ENCODE measurements at regions not wholly inside any gene's neighbourhood (a gene's known extent, or its start where the extent isn't known, plus 50 kb on each side); places are given as distances from the start of the nearest gene placed in this dataset.

GRCh38 chr2:149661844-149662243 lies 74.3 kb upstream of the MMADHC start:
- DNase-seq (ENCODE audit: low spot score in 2 of 2) = no peak
- no peak for TF ChIP-seq CTCF (IDR thresholded peaks at IDR 0.05)
- no peak for TF ChIP-seq POLR2A (IDR thresholded peaks at IDR 0.05)
- intact Hi-C loops (cut with DNase I; ENCODE audit: low total_unique reads) = no loop called here
- WGBS, 2 donors = 24 to 45% methylated on average over 1 of the region's 1 CpG
- H3K4me3 ChIP-seq (ENCODE audit: low read depth, poor library complexity, severe bottlenecking) = no peak overlapping the region

- H3K4me3 ChIP-seq (ENCODE audit: low read depth, poor library complexity, severe bottlenecking) = no peak overlapping the region
- no peak for TF ChIP-seq POLR2A (IDR thresholded peaks at IDR 0.05)
- no peak for TF ChIP-seq CTCF (IDR thresholded peaks at IDR 0.05)
- intact Hi-C loops (cut with DNase I; ENCODE audit: low total_unique reads) = no loop called here
- no peak for DNase-seq (ENCODE audit: low spot score in 2 of 2)
Observed at GRCh38 chr2:149658553-149658952, 71.0 kb upstream of the MMADHC start.

GRCh38 chr2:149657401-149658040 lies 69.9 kb upstream of the MMADHC start:
- intact Hi-C loops (cut with DNase I; ENCODE audit: low total_unique reads) = no loop called here
- TF ChIP-seq CTCF (IDR thresholded peaks at IDR 0.05) = no peak
- no peak for TF ChIP-seq POLR2A (IDR thresholded peaks at IDR 0.05)
- 43 to 50% methylated on average over 1 of the region's 1 CpG for WGBS, 2 donors
- H3K4me3 ChIP-seq (ENCODE audit: low read depth, poor library complexity, severe bottlenecking) = no peak overlapping the region
- DNase-seq (ENCODE audit: low spot score in 2 of 2) = no peak

GRCh38 chr2:149656996-149657395 lies 69.4 kb upstream of the MMADHC start:
- TF ChIP-seq POLR2A (IDR thresholded peaks at IDR 0.05) (no peak), CTCF (IDR thresholded peaks at IDR 0.05) (no peak)
- intact Hi-C loops (cut with DNase I; ENCODE audit: low total_unique reads) = no loop called here
- no peak for DNase-seq (ENCODE audit: low spot score in 2 of 2)
- 63 to 64% methylated on average over 5 of the region's 5 CpGs for WGBS, 2 donors
- no peak overlapping the region for H3K4me3 ChIP-seq (ENCODE audit: low read depth, poor library complexity, severe bottlenecking)

GRCh38 chr2:149653831-149654445 lies 66.4 kb upstream of the MMADHC start:
- H3K4me3 ChIP-seq (ENCODE audit: low read depth, poor library complexity, severe bottlenecking) = no peak overlapping the region
- DNase-seq (ENCODE audit: low spot score in 2 of 2) = no peak
- intact Hi-C loops (cut with DNase I; ENCODE audit: low total_unique reads) = no loop called here
- WGBS, 2 donors = 86 to 89% methylated on average over 3 of the region's 3 CpGs
- TF ChIP-seq POLR2A (IDR thresholded peaks at IDR 0.05) (no peak), CTCF (IDR thresholded peaks at IDR 0.05) (no peak)

GRCh38 chr2:149652926-149653325 lies 65.4 kb upstream of the MMADHC start:
- no peak for DNase-seq (ENCODE audit: low spot score in 2 of 2)
- H3K4me3 ChIP-seq (ENCODE audit: low read depth, poor library complexity, severe bottlenecking) = no peak overlapping the region
- intact Hi-C loops (cut with DNase I; ENCODE audit: low total_unique reads) = no loop called here
- WGBS, 2 donors = 71 to 74% methylated on average over 2 of the region's 2 CpGs
- no peak for TF ChIP-seq POLR2A (IDR thresholded peaks at IDR 0.05)
- TF ChIP-seq CTCF (IDR thresholded peaks at IDR 0.05) = no peak

Measured in lower leg skin (tissue), 4 donors.